Cardiac fibroblast (primary cell): ENCODE measurements at regions not wholly inside any gene's neighbourhood (a gene's known extent, or its start where the extent isn't known, plus 50 kb on each side); places are given as distances from the start of the nearest gene placed in this dataset.
"Not testable (repeated sequence)": the region's sequence is repeated elsewhere in the genome, so short reads cannot be mapped to it uniquely, and the experiment has no call there.

Source experiments
- DNase-seq, 2 donors: peaks; one replicate each; pipeline versions ENCODE4 v3.0.0 to v3.0.0-alpha.2; 2010; ENCODE audit warnings: low read depth in 2 of 2
- H3K4me3 ChIP-seq, 2 donors: replicated peaks in 1 of 2; 1 replicate in 1 of 2; 2 replicates in 1 of 2; pipeline ENCODE4 v1.5.1; 2011; ENCODE audit warnings: low read depth in 2 of 2, low read length in 2 of 2, mild to moderate bottlenecking in 2 of 2, moderate library complexity in 1 of 2
- TF ChIP-seq, protein P1 (sequence below): IDR thresholded peaks from one replicate; pipeline ENCODE4 v1.5.1; 2011; ENCODE audit warnings: low read depth, mild to moderate bottlenecking, low read length, inconsistent platforms

DNA sequence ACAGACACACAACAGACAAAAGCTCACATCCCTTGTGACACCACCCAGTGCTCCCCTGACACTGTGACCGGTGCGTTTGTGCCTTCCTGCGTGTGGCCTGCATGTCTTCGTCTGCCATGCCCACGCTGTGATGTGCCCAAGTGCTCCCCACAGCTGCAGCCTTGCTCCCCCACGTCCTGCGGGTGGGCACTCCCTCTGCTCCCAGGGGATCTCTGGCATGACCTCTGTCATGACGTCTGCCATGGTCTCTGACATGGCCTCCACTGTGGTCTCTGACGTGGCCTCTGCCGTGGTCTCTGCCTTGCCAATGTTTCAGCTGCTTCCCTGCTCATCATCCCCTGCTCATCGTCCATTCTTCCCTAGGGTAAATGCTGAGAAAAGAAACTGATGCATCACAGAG lies 200.9 kb downstream of the DLL1 start:
- no peak overlapping the region for H3K4me3 ChIP-seq
- TF ChIP-seq, protein P1, sequence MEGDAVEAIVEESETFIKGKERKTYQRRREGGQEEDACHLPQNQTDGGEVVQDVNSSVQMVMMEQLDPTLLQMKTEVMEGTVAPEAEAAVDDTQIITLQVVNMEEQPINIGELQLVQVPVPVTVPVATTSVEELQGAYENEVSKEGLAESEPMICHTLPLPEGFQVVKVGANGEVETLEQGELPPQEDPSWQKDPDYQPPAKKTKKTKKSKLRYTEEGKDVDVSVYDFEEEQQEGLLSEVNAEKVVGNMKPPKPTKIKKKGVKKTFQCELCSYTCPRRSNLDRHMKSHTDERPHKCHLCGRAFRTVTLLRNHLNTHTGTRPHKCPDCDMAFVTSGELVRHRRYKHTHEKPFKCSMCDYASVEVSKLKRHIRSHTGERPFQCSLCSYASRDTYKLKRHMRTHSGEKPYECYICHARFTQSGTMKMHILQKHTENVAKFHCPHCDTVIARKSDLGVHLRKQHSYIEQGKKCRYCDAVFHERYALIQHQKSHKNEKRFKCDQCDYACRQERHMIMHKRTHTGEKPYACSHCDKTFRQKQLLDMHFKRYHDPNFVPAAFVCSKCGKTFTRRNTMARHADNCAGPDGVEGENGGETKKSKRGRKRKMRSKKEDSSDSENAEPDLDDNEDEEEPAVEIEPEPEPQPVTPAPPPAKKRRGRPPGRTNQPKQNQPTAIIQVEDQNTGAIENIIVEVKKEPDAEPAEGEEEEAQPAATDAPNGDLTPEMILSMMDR: no peak
- DNase-seq: peak in 1 of 2 donors; percentile 6

DNA sequence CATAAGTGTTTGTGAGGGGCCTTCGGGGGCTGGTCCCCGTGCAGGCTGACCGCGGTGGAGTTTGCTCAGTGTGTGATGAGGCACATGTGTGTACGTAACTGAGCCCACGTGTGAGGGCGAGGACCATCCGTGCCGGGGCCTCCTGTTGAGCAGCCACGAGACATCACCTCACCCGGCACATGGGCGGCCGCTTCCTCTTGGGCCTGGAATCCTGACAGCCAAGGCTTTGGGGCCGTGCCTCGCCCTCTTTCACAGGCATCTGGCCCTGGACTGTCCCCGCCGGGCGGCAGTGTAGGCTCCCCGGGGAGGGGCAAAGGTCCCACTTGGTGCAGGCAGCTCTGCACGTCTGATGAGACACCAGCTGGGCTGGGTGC lies 202.3 kb downstream of the DLL1 start:
- no peak for DNase-seq

DNA sequence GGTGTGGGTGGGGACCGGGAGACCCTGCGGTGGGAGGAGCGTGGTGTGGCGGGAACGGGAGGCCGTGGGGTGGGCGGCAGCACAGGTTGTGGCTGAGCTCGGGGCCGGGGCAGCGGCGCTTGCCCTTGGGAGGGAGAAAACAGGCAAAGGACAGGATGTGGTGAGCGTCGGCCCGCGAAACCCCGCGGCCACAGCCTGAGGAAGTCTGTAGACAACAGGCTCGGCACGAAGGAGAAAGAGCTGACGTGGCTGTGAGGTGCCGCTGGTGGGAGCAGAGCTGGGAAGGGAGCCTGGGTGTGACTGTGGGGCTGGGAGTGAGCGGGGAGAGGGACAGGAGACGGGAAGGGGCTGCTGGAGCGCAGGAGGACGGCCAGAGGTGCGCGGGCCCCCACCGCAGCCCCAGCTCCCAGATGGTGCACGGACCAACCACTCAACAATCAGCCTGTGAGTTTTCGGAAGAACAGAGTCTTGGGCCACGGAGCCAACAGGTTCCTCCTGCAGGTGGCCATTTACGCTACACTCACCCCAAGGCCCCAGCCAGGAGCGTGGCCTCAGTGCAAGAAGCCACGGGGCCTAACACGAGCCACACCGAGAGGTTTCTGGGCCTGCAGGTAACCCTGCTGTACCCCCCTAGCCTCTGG lies 202.8 kb downstream of the DLL1 start:
- TF ChIP-seq, protein P1: no peak
- DNase-seq: no peak
- H3K4me3 ChIP-seq: no peak overlapping the region

More for the DNA sequence above, 202.3 kb downstream of the DLL1 start:
- no peak overlapping the region for H3K4me3 ChIP-seq
- TF ChIP-seq, protein P1: no peak

DNA sequence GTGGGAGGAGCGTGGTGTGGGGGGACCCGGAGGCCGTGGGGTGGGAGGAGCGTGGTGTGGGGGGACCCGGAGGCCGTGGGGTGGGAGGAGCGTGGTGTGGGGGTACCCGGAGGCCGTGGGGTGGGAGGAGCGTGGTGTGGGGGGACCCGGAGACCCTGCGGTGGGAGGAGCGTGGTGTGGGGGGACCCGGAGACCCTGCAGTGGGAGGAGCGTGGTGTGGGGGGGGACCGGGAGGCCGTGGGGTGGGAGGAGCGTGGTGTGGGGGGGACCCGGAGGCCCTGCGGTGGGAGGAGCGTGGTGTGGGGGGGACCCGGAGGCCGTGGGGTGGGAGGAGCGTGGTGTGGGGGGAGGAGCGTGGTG lies 203.5 kb downstream of the DLL1 start:
- H3K4me3 ChIP-seq, DNase-seq: not testable (repeated sequence)

DNA sequence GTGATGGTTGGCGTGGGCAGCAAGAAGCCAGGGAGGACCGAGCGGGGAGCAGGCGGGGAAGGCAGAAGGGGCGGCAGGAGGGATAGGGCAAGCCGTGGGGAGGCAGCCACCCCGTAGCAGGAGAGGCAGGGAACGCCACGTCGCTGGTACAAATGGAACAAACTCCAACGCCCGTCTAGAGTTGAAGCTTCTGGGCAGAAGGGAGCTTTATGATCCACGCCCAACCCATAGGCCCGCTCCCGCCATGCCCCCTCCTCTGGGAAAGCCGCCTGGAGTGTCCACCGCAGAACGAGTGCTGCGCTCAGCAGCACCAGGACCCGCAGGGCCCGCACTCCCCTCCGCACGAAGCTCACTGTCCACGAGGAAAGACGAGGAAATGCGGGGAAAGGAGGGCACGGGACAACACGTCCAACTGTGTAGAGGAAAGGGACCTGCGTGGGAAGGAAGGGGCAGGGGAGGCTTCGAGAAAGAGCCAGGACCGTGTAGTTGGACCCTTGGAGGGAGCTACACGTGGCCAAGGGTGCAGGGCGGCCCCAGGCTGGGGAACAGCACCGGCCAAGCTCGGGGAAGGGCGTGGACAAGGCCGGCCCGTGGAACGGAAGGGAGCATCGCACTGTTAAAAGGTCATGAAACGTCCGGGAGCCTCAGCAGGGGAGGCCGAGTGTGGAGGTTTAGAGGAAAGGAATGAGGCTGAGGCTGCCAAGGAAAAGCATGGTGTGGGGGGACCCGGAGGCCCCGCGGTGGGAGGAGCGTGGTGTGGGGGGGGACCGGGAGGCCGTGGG lies 204.0 kb downstream of the DLL1 start:
- no peak overlapping the region for H3K4me3 ChIP-seq
- TF ChIP-seq, protein P1: no peak
- no peak for DNase-seq

DNA sequence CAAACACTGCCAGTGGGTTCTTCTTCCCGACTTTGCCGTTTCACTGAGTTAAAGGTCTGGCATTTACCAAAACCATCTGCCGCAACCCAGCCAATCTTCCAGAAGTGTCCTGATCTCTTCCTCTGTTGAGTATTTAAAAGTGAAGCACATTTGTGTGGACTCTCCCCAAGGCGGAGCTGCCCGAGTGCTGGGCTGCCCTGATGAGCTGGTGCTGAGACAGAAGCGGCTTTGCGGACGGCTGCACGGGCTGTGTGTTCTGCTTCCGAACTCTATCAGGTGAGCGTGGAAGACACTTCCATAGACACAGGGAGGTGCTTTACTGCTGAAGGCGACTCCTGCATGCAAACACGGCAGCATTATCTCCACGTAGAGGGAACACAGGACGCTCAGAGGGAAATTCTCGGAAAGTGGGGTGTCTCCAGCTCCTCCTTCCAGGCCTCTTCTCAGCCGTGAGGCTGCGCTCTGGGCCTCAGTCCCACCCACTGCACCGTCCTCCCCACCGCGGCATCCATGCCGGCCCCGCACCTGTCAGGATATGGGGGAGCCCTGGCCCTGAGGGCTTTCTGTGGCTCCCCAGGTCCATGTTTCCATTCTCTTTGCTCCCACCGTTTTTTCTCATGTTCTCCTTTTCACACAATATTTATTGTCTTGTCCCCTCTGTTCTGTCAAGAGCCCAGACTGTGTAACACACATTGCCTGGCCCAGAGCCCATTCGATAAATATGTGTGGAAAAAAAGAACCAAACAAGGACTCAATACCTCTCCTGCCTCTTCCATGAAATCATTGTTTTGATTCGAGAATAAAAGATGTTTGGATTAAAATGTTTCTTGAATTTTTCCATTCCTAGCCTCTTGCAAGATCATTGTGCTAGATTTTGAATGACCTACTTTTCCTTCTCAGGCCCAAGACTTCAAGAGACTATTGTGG lies 205.1 kb downstream of the DLL1 start:
- TF ChIP-seq, protein P1: no peak
- no peak for DNase-seq
- no peak overlapping the region for H3K4me3 ChIP-seq

DNA sequence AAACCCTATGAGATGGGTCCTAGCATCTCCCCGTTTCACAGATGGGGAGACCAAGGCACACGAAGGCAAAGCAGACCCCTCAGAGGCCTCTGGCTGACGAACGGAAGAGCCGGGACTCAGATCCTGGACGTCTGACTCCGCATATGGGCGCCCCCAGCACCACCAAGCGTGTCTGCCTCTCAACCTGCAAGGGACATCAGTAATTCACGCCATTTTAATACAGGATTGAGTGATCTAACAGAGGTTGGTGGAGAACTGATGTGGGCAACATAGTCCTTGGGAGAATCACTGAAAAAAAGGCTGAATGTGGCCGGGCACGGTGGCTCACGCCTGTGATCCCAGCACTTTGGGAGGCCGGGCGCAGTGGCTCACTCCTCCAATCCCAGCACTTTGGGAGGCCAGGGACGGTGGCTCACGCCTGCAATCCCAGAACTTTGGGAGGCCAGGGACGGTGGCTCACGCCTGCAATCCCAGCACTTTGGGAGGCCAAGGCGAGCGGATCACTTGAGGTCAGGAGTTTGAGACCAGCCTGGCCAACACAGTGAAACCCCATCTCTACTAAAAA lies 206.6 kb downstream of the DLL1 start:
- no peak overlapping the region for H3K4me3 ChIP-seq
- no peak for DNase-seq
- TF ChIP-seq, protein P1: no peak
